ENCODE measurements at regions not wholly inside any gene's neighbourhood (a gene's known extent, or its start where the extent isn't known, plus 50 kb on each side); places are given as distances from the start of the nearest gene placed in this dataset.
"Not testable (repeated sequence)": the region's sequence is repeated elsewhere in the genome, so short reads cannot be mapped to it uniquely, and the experiment has no call there.

DNA sequence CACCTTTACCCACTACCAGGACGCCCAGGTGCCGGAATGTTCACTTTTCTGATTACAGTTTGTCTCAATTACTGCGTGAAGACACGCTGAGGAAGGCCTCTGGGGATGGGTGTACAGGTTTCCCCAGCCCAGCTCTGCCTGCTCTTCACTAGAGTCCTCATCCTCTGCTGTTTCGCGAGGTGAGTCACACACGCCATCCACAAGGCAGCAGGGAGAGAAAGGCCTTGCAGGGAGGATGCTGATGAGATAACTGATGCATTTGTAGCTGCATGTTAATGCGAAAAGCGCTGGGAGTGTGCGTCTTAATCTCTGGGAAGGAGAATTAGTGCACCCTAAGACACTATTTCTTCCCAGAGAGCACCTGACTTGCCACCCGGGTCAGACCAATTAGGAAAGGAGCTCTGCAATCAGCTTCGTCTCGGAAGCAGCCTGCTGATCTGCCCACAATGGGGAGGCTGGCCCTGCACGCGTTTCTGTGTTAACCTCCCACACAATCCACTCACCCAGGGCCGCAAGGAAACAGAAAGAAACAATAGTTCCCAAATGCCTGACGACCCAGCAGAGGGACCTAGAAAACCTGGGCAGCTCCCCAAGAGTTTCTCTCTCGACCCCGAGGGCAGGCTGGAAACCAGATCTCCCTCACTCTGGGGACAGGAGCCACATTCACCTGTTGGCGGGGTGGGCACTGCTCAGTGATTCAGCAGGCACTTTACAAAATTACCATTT, 578.7 kb downstream of the GLRX3 start:
- no peak for DNase-seq
- TF ChIP-seq POLR2A (IDR thresholded peaks at IDR 0.05), result no peak
- TF ChIP-seq, protein P1, sequence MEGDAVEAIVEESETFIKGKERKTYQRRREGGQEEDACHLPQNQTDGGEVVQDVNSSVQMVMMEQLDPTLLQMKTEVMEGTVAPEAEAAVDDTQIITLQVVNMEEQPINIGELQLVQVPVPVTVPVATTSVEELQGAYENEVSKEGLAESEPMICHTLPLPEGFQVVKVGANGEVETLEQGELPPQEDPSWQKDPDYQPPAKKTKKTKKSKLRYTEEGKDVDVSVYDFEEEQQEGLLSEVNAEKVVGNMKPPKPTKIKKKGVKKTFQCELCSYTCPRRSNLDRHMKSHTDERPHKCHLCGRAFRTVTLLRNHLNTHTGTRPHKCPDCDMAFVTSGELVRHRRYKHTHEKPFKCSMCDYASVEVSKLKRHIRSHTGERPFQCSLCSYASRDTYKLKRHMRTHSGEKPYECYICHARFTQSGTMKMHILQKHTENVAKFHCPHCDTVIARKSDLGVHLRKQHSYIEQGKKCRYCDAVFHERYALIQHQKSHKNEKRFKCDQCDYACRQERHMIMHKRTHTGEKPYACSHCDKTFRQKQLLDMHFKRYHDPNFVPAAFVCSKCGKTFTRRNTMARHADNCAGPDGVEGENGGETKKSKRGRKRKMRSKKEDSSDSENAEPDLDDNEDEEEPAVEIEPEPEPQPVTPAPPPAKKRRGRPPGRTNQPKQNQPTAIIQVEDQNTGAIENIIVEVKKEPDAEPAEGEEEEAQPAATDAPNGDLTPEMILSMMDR (IDR thresholded peaks at IDR 0.05), result no peak
- H3K27ac ChIP-seq, result no peak overlapping the region

DNA sequence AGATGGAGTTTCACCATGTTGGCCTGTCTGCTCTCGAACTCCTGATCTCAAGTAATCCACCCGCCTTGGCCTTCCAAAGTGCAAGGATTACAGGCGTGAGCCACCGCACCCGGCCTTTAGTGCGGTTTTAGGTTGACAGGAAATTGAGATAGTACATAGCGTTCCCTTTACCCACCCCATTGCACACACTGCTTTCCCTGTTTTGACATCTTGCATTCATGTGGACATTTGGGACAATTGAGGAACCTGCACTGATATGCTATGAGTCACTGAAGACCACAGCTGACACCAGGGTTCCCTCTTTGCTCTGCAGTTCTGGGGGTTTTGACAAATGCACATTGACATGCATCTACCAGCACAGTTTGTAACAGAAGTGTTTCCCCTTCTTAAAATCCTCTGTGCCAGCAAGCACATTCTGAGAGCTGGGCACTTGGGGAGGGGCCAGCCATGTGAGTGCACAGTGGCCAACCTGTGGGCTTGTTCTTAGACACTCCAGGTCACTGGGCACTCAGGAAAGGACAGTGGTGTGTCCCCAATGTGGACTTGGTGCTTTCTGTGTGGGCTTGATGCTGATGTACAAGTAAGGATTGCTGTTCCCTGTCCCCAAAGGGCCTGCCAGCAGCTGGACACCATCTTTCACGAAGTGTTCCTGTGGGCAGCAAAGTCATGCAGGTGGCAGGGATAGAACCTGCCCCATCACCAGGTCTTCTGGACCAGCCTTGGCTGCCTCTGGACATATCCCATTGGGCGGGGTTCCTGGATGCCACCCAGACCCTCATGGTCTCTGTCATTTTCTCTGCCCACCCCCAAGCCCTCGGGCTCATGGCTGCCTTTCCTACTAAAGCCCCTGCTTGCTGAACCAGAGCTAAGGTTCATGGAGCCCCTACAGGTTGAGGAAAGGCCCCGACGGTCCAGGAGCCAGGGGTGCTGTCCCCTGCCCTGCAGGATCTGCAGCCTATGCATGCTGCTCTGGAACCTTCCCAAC, 579.8 kb downstream of the GLRX3 start:
- no peak for DNase-seq
- Histone ChIP-seq H3K36me3 (no peaks in the 10 kb centered on the region), H3K9me3 (no peaks in the 10 kb centered on the region), H3K4me3 (no peak overlapping the region), H3K27ac (peak overlapping the region in 2 of 4 donors; percentile 39), H3K27me3 (no peaks in the 10 kb centered on the region), H3K4me1 (no peaks in the 10 kb centered on the region)
- TF ChIP-seq, protein P1 (IDR thresholded peaks at IDR 0.05), result no peak

More for the DNA sequence above, 578.7 kb downstream of the GLRX3 start:
- H3K36me3 ChIP-seq, result no peaks in the 10 kb centered on the region
- no peaks in the 10 kb centered on the region for H3K9me3 ChIP-seq
- no peaks in the 10 kb centered on the region for H3K27me3 ChIP-seq
- no peak overlapping the region for H3K4me3 ChIP-seq
- H3K4me1 ChIP-seq, result no peaks in the 10 kb centered on the region

DNA sequence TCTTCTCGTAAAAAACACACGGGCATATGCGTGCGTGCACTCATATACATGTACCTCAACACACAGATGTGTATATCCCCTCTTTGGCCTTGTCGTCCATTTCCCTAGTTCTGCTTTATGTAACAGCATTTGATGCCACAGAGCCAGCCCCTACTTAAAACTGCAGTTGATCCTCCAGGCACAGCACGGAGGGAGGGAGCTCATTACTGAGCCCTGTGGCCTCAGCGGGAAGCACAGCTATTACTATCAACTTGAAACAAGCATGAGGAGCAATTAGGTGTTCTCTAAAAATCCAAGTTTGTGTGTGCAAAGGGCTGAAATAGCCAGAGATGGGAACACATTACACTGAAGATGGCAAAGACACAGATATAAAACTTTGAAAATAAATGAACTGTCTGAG, 580.9 kb downstream of the GLRX3 start:
- Histone ChIP-seq H3K9me3 (no peaks in the 10 kb centered on the region), H3K4me3 (no peak overlapping the region), H3K27me3 (no peaks in the 10 kb centered on the region), H3K4me1 (no peaks in the 10 kb centered on the region), H3K27ac (no peak overlapping the region), H3K36me3 (no peaks in the 10 kb centered on the region)
- no peak for DNase-seq
- TF ChIP-seq, protein P1 (IDR thresholded peaks at IDR 0.05), result no peak
- TF ChIP-seq POLR2A (IDR thresholded peaks at IDR 0.05), result no peak

DNA sequence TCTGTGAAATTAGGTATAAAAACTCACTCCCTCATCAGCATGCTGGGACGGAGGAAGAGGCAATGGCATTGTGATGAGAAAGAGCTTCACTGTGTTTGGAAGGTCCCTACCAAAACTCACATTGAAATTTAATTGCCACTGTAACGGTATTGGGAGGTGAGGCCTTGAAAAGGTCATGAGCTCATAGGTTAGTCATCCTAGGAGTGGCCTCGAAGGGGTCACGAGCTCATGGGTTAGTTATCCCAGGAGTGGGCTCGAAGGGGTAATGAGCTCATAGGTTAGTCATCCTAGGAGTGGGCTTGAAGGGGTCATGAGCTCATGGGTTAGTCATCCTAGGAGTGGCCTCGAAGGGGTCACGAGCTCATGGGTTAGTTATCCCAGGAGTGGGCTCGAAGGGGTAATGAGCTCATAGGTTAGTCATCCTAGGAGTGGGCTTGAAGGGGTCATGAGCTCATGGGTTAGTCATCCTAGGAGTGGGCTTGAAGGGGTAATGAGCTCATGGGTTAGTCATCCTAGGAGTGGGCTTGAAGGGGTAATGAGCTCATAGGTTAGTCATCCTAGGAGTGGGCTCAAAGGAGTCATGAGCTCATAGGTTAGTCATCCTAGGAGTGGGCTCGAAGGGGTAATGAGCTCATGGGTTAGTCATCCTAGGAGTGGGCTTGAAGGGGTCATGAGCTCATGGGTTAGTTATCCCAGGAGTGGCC, 582.7 kb downstream of the GLRX3 start:
- not testable (repeated sequence) for H3K4me1 ChIP-seq, H3K27me3 ChIP-seq

GRCh38 chr10:130719448-130719752, 583.2 kb downstream of the GLRX3 start:
- Histone ChIP-seq H3K9me3 (no peaks in the 10 kb centered on the region), H3K27ac (no peak overlapping the region), H3K4me3 (no peak overlapping the region), H3K36me3 (no peaks in the 10 kb centered on the region), H3K27me3 (no peaks in the 10 kb centered on the region), H3K4me1 (no peaks in the 10 kb centered on the region)
- no peak for DNase-seq
- TF ChIP-seq, protein P1 (IDR thresholded peaks at IDR 0.05), result no peak
- TF ChIP-seq POLR2A (IDR thresholded peaks at IDR 0.05), result no peak

More for the DNA sequence above, 582.7 kb downstream of the GLRX3 start:
- DNase-seq, H3K36me3 ChIP-seq, H3K4me3 ChIP-seq, H3K27ac ChIP-seq, H3K9me3 ChIP-seq: not testable (repeated sequence)

All from Peyer's patch (tissue), 4 donors.